ENCODE measurements at regions not wholly inside any gene's neighbourhood (a gene's known extent, or its start where the extent isn't known, plus 50 kb on each side); places are given as distances from the start of the nearest gene placed in this dataset.

DNA sequence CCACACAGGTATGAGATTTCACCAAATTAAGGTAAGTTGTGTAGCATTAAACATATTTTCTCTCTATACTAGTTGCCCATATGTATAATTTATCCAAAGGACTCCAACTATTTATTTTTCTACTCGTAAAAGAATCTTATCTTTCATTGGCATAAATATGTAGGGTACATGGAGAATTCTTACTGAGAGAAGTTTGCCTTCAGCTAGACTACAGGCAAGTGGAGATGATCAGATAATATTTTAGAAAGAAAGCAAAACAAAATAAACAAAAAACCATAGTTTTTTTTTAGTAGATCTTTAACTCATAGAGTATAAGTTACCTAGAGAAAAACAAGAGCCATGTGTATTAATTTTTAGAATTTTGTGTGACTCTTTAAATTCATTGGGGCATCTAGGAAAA, 743.1 kb upstream of the ARRDC3 start:
- H3K79me2 ChIP-seq (replicated peaks; ENCODE audit: insufficient read depth, low read length), result no peaks in the 10 kb centered on the region
- no peaks in the 10 kb centered on the region for H3K36me3 ChIP-seq (ENCODE audit: insufficient read depth, low read length)
- H3K4me3 ChIP-seq (ENCODE audit: low read length), result no peak overlapping the region
- TF ChIP-seq POLR2AphosphoS5 (IDR thresholded peaks at IDR 0.05) (no peak), RAD21 (conservative IDR thresholded peaks at IDR 0.05) (no peak), TAF1 (IDR thresholded peaks at IDR 0.05; ENCODE audit: low read depth) (no peak), SMC3 (conservative IDR thresholded peaks at IDR 0.05; ENCODE audit: poor library complexity) (no peak), EZH2 (IDR thresholded peaks at IDR 0.05; ENCODE audit: borderline replicate concordance, insufficient read depth, low read length, poor library complexity, severe bottlenecking) (no peak)
- no peak overlapping the region for H3K9ac ChIP-seq (ENCODE audit: low read length)
- no peaks in the 10 kb centered on the region for H3K9me3 ChIP-seq (ENCODE audit: low read length)
- H3K27me3 ChIP-seq (ENCODE audit: insufficient read depth, low read depth, low read length), result no peaks in the 10 kb centered on the region
- no peaks in the 10 kb centered on the region for H3F3A ChIP-seq (ENCODE audit: insufficient read depth, low read length, poor library complexity, severe bottlenecking)
- no peaks in the 10 kb centered on the region for H3K9me2 ChIP-seq (ENCODE audit: insufficient read depth, low read length)
- no peaks in the 10 kb centered on the region for H4K20me1 ChIP-seq (ENCODE audit: insufficient read depth)
- no peak overlapping the region for H3K27ac ChIP-seq (ENCODE audit: low read length)
- H2AFZ ChIP-seq (ENCODE audit: low read depth, low read length), result no peak overlapping the region
- H3K4me2 ChIP-seq (ENCODE audit: low read length), result no peak overlapping the region

DNA sequence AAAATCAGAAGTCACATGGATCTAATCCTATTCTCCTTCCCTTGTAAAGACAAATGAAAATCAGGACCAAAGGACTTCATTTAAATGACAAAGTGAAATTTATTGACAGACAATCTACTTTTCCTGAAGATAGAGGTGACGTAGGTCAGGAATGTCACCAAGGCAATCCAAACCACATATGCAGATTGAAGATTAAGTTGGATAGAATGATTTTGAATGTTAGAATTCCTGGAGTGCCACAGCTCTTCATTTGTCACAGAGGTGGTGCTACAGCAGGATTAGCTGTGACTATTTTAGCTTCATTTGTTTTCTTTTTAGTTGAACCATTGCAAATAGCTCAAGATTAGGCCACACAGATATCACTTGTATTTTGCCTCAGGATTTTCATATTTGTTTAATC, 736.0 kb upstream of the ARRDC3 start:
- Histone ChIP-seq H3K9me2 (ENCODE audit: insufficient read depth, low read length) (no peaks in the 10 kb centered on the region), H3K4me2 (ENCODE audit: low read length) (no peak overlapping the region), H3K36me3 (ENCODE audit: insufficient read depth, low read length) (no peaks in the 10 kb centered on the region), H3K27ac (ENCODE audit: low read length) (no peak overlapping the region), H3K9ac (ENCODE audit: low read length) (no peak overlapping the region), H3K4me3 (ENCODE audit: low read length) (no peak overlapping the region), H3K27me3 (ENCODE audit: insufficient read depth, low read depth, low read length) (no peaks in the 10 kb centered on the region), H2AFZ (ENCODE audit: low read depth, low read length) (no peak overlapping the region), H3F3A (ENCODE audit: insufficient read depth, low read length, poor library complexity, severe bottlenecking) (no peaks in the 10 kb centered on the region), H3K79me2 (replicated peaks; ENCODE audit: insufficient read depth, low read length) (no peaks in the 10 kb centered on the region), H3K9me3 (ENCODE audit: low read length) (no peaks in the 10 kb centered on the region), H4K20me1 (ENCODE audit: insufficient read depth) (no peaks in the 10 kb centered on the region)
- TF ChIP-seq EZH2 (IDR thresholded peaks at IDR 0.05; ENCODE audit: borderline replicate concordance, insufficient read depth, low read length, poor library complexity, severe bottlenecking) (no peak), TAF1 (IDR thresholded peaks at IDR 0.05; ENCODE audit: low read depth) (no peak), RAD21 (conservative IDR thresholded peaks at IDR 0.05) (no peak), EP300 (conservative IDR thresholded peaks at IDR 0.05; ENCODE audit: poor library complexity, severe bottlenecking) (no peak), POLR2AphosphoS5 (IDR thresholded peaks at IDR 0.05) (no peak), SMC3 (conservative IDR thresholded peaks at IDR 0.05; ENCODE audit: poor library complexity) (no peak), MXI1 (conservative IDR thresholded peaks at IDR 0.05; ENCODE audit: poor library complexity, severe bottlenecking) (no peak)
- TF ChIP-seq, protein P1, sequence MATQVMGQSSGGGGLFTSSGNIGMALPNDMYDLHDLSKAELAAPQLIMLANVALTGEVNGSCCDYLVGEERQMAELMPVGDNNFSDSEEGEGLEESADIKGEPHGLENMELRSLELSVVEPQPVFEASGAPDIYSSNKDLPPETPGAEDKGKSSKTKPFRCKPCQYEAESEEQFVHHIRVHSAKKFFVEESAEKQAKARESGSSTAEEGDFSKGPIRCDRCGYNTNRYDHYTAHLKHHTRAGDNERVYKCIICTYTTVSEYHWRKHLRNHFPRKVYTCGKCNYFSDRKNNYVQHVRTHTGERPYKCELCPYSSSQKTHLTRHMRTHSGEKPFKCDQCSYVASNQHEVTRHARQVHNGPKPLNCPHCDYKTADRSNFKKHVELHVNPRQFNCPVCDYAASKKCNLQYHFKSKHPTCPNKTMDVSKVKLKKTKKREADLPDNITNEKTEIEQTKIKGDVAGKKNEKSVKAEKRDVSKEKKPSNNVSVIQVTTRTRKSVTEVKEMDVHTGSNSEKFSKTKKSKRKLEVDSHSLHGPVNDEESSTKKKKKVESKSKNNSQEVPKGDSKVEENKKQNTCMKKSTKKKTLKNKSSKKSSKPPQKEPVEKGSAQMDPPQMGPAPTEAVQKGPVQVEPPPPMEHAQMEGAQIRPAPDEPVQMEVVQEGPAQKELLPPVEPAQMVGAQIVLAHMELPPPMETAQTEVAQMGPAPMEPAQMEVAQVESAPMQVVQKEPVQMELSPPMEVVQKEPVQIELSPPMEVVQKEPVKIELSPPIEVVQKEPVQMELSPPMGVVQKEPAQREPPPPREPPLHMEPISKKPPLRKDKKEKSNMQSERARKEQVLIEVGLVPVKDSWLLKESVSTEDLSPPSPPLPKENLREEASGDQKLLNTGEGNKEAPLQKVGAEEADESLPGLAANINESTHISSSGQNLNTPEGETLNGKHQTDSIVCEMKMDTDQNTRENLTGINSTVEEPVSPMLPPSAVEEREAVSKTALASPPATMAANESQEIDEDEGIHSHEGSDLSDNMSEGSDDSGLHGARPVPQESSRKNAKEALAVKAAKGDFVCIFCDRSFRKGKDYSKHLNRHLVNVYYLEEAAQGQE (IDR thresholded peaks at IDR 0.05; ENCODE audit: borderline replicate concordance), result no peak
- TF ChIP-seq, protein P2, sequence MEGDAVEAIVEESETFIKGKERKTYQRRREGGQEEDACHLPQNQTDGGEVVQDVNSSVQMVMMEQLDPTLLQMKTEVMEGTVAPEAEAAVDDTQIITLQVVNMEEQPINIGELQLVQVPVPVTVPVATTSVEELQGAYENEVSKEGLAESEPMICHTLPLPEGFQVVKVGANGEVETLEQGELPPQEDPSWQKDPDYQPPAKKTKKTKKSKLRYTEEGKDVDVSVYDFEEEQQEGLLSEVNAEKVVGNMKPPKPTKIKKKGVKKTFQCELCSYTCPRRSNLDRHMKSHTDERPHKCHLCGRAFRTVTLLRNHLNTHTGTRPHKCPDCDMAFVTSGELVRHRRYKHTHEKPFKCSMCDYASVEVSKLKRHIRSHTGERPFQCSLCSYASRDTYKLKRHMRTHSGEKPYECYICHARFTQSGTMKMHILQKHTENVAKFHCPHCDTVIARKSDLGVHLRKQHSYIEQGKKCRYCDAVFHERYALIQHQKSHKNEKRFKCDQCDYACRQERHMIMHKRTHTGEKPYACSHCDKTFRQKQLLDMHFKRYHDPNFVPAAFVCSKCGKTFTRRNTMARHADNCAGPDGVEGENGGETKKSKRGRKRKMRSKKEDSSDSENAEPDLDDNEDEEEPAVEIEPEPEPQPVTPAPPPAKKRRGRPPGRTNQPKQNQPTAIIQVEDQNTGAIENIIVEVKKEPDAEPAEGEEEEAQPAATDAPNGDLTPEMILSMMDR (IDR thresholded peaks at IDR 0.05; ENCODE audit: poor library complexity, severe bottlenecking), result no peak
